ENCODE measurements at regions not wholly inside any gene's neighbourhood (a gene's known extent, or its start where the extent isn't known, plus 50 kb on each side); places are given as distances from the start of the nearest gene placed in this dataset.

- intact Hi-C loops (cut with DNase I), result no loop called here
- TF ChIP-seq CTCF (IDR thresholded peaks at IDR 0.05), result no peak
- TF ChIP-seq POLR2A (IDR thresholded peaks at IDR 0.05), result no peak
Observed at GRCh38 chr13:91036886-91037285, 310.6 kb upstream of the MIR17HG start.

GRCh38 chr13:91042870-91043269 lies 304.6 kb upstream of the MIR17HG start:
- no peaks in the 10 kb centered on the region for H3K9me3 ChIP-seq
- TF ChIP-seq CTCF (IDR thresholded peaks at IDR 0.05), result no peak
- TF ChIP-seq POLR2A (IDR thresholded peaks at IDR 0.05), result no peak
- DNase-seq (no peak), ATAC-seq (no peak)
- H3K4me3 ChIP-seq, result no peak overlapping the region
- no peaks in the 10 kb centered on the region for H3K36me3 ChIP-seq
- H3K27me3 ChIP-seq, result no peaks in the 10 kb centered on the region
- H3K27ac ChIP-seq, result no peak overlapping the region
- intact Hi-C loops (cut with DNase I), result no loop called here
- H3K4me1 ChIP-seq, result no peaks in the 10 kb centered on the region
- WGBS (ENCODE audit: insufficient coverage, low coverage, low lambda C conversion rate, missing lambda C conversion rate), result 36% methylated on average over 1 of the region's 1 CpG

More at GRCh38 chr13:91036886-91037285, 310.6 kb upstream of the MIR17HG start:
- ATAC-seq (no peak), DNase-seq (no peak)
- H3K27me3 ChIP-seq, result no peaks in the 10 kb centered on the region
- H3K4me1 ChIP-seq, result no peaks in the 10 kb centered on the region
- 27% methylated on average over 3 of the region's 3 CpGs for WGBS (ENCODE audit: insufficient coverage, low coverage, low lambda C conversion rate, missing lambda C conversion rate)
- H3K9me3 ChIP-seq, result no peaks in the 10 kb centered on the region
- no peak overlapping the region for H3K4me3 ChIP-seq
- H3K27ac ChIP-seq, result no peak overlapping the region
- no peaks in the 10 kb centered on the region for H3K36me3 ChIP-seq

- Histone ChIP-seq H3K9me3 (no peaks in the 10 kb centered on the region), H3K27me3 (no peaks in the 10 kb centered on the region), H3K4me3 (no peak overlapping the region), H3K27ac (no peak overlapping the region), H3K36me3 (no peaks in the 10 kb centered on the region), H3K4me1 (no peaks in the 10 kb centered on the region)
- WGBS (ENCODE audit: insufficient coverage, low coverage, low lambda C conversion rate, missing lambda C conversion rate), result 34% methylated on average over 5 of the region's 5 CpGs
- DNase-seq, result no peak
- intact Hi-C loops (cut with DNase I), result no loop called here
- ATAC-seq, result peak; percentile 25 to 49 (median 41)
- TF ChIP-seq CTCF (IDR thresholded peaks at IDR 0.05) (peak in 3 of 4 donors; percentile 35 to 41 (median 37)), POLR2A (IDR thresholded peaks at IDR 0.05) (no peak)
Observed at GRCh38 chr13:91045351-91046034, 302.0 kb upstream of the MIR17HG start.

- Histone ChIP-seq H3K4me3 (no peak overlapping the region), H3K27ac (no peak overlapping the region), H3K36me3 (no peaks in the 10 kb centered on the region), H3K9me3 (no peaks in the 10 kb centered on the region), H3K27me3 (no peaks in the 10 kb centered on the region), H3K4me1 (no peaks in the 10 kb centered on the region)
- 39% methylated on average over 4 of the region's 4 CpGs for WGBS (ENCODE audit: insufficient coverage, low coverage, low lambda C conversion rate, missing lambda C conversion rate)
- no peak for DNase-seq
- TF ChIP-seq POLR2A (IDR thresholded peaks at IDR 0.05), result no peak
- TF ChIP-seq CTCF (IDR thresholded peaks at IDR 0.05), result no peak
- intact Hi-C loops (cut with DNase I), result no loop called here
- ATAC-seq, result no peak
Observed at GRCh38 chr13:91046715-91047327, 300.7 kb upstream of the MIR17HG start.
